HG03097 (cell line): ENCODE measurements at regions not wholly inside any gene's neighbourhood (a gene's known extent, or its start where the extent isn't known, plus 50 kb on each side); places are given as distances from the start of the nearest gene placed in this dataset.

Experiments
- ATAC-seq: cut with Tn5 transposase; IDR thresholded peaks from one replicate; pipeline ENCODE4 v1.9.1; 2021; ENCODE audit not compliant: unreplicated experiment, low FRiP score

- no peak for ATAC-seq
Measured at GRCh38 chr10:117905404-117905803, 141.3 kb downstream of the RAB11FIP2 start.

- ATAC-seq, result no peak
Measured at GRCh38 chr10:117911684-117912083, 135.1 kb downstream of the RAB11FIP2 start.

GRCh38 chr10:117914334-117914733 is 132.4 kb downstream of the RAB11FIP2 start:
- ATAC-seq, result no peak

GRCh38 chr10:117920956-117921355 is 125.8 kb downstream of the RAB11FIP2 start:
- no peak for ATAC-seq

- no peak for ATAC-seq
Measured at GRCh38 chr10:117921421-117921820, 125.3 kb downstream of the RAB11FIP2 start.

- ATAC-seq, result no peak
Measured at GRCh38 chr10:117924820-117925219, 121.9 kb downstream of the RAB11FIP2 start.

- no peak for ATAC-seq
Measured at GRCh38 chr10:117925369-117925768, 121.4 kb downstream of the RAB11FIP2 start.

GRCh38 chr10:117926491-117926890 is 120.2 kb downstream of the RAB11FIP2 start:
- no peak for ATAC-seq

GRCh38 chr10:117927332-117927731 is 119.4 kb downstream of the RAB11FIP2 start:
- no peak for ATAC-seq

- ATAC-seq, result no peak
Measured at GRCh38 chr10:117927871-117928270, 118.9 kb downstream of the RAB11FIP2 start.

GRCh38 chr10:117928281-117928680 is 118.5 kb downstream of the RAB11FIP2 start:
- ATAC-seq, result no peak

GRCh38 chr10:117928741-117929140 is 118.0 kb downstream of the RAB11FIP2 start:
- ATAC-seq, result no peak

- no peak for ATAC-seq
Measured at GRCh38 chr10:117929327-117930067, 117.2 kb downstream of the RAB11FIP2 start.

- ATAC-seq, result no peak
Measured at GRCh38 chr10:117931078-117931477, 115.7 kb downstream of the RAB11FIP2 start.

GRCh38 chr10:117933036-117933435 is 113.7 kb downstream of the RAB11FIP2 start:
- no peak for ATAC-seq

GRCh38 chr10:117934477-117934876 is 112.3 kb downstream of the RAB11FIP2 start:
- no peak for ATAC-seq

- no peak for ATAC-seq
Measured at GRCh38 chr10:117936141-117936540, 110.6 kb downstream of the RAB11FIP2 start.

GRCh38 chr10:117936566-117936965 is 110.2 kb downstream of the RAB11FIP2 start:
- ATAC-seq, result no peak

GRCh38 chr10:117936976-117937375 is 109.8 kb downstream of the RAB11FIP2 start:
- ATAC-seq, result no peak

GRCh38 chr10:117938104-117938503 is 108.6 kb downstream of the RAB11FIP2 start:
- ATAC-seq, result no peak

GRCh38 chr10:117942226-117942625 is 104.5 kb downstream of the RAB11FIP2 start:
- no peak for ATAC-seq

GRCh38 chr10:117944676-117945447 is 101.9 kb downstream of the RAB11FIP2 start:
- no peak for ATAC-seq
